ENCODE measurements at regions not wholly inside any gene's neighbourhood (a gene's known extent, or its start where the extent isn't known, plus 50 kb on each side); places are given as distances from the start of the nearest gene placed in this dataset.
"Not testable (repeated sequence)": the region's sequence is repeated elsewhere in the genome, so short reads cannot be mapped to it uniquely, and the experiment has no call there.

GRCh38 chr18:14378376-14378775 lies 165.0 kb downstream of the POTEC start:
- not testable (repeated sequence) for TF ChIP-seq CTCF (IDR thresholded peaks at IDR 0.05); EZH2 (IDR thresholded peaks at IDR 0.05; ENCODE audit: borderline replicate concordance, insufficient read depth, low read depth, low read length, poor library complexity, severe bottlenecking)

Data from B cell (primary cell).